Kidney epithelial cell (primary cell): ENCODE measurements at regions not wholly inside any gene's neighbourhood (a gene's known extent, or its start where the extent isn't known, plus 50 kb on each side); places are given as distances from the start of the nearest gene placed in this dataset.

Experiments
- DNase-seq: peaks from one replicate; pipeline ENCODE4 v3.0.0-alpha.2; 2010; ENCODE audit warnings: low read depth
- H3K27me3 ChIP-seq: 2 replicates; pipeline ENCODE4 v1.6.0; 2011; ENCODE audit warnings: low read length; ENCODE audit not compliant: control insufficient read depth, insufficient read depth
- H3K36me3 ChIP-seq: 2 replicates; pipeline ENCODE4 v1.5.1; 2011; ENCODE audit warnings: low read length; ENCODE audit not compliant: control insufficient read depth, insufficient read depth
- H3K4me3 ChIP-seq: 2 replicates; pipeline ENCODE4 v1.5.1; 2011; ENCODE audit warnings: low read depth, mild to moderate bottlenecking, control low read depth, low read length
- CTCF ChIP-seq: IDR thresholded peaks from 2 replicates; pipeline ENCODE4 v1.5.1; 2011; ENCODE audit warnings: mild to moderate bottlenecking, moderate library complexity, low read length, control low read depth, inconsistent platforms; ENCODE audit not compliant: insufficient read depth, poor library complexity, severe bottlenecking

- H3K27me3 ChIP-seq: no peaks in the 10 kb centered on the region
- DNase-seq: no peak
- H3K36me3 ChIP-seq: no peaks in the 10 kb centered on the region
- TF ChIP-seq CTCF: no peak
- H3K4me3 ChIP-seq: no peak overlapping the region
Measured at GRCh38 chr7:118033273-118033672, 150.7 kb upstream of the LSM8 start.

- H3K36me3 ChIP-seq: no peaks in the 10 kb centered on the region
- no peak overlapping the region for H3K4me3 ChIP-seq
- TF ChIP-seq CTCF: no peak
- no peaks in the 10 kb centered on the region for H3K27me3 ChIP-seq
- no peak for DNase-seq
Measured at GRCh38 chr7:118039963-118040489, 143.9 kb upstream of the LSM8 start.

GRCh38 chr7:118040562-118040961 is 143.4 kb upstream of the LSM8 start:
- DNase-seq: no peak
- H3K27me3 ChIP-seq: no peaks in the 10 kb centered on the region
- no peaks in the 10 kb centered on the region for H3K36me3 ChIP-seq
- TF ChIP-seq CTCF: no peak
- no peak overlapping the region for H3K4me3 ChIP-seq

GRCh38 chr7:118041251-118041878 is 142.6 kb upstream of the LSM8 start:
- H3K36me3 ChIP-seq: no peaks in the 10 kb centered on the region
- TF ChIP-seq CTCF: no peak
- DNase-seq: no peak
- H3K27me3 ChIP-seq: no peaks in the 10 kb centered on the region
- H3K4me3 ChIP-seq: no peak overlapping the region

GRCh38 chr7:118045629-118046028 is 138.3 kb upstream of the LSM8 start:
- no peaks in the 10 kb centered on the region for H3K36me3 ChIP-seq
- no peak for DNase-seq
- no peaks in the 10 kb centered on the region for H3K27me3 ChIP-seq
- no peak overlapping the region for H3K4me3 ChIP-seq
- TF ChIP-seq CTCF: no peak

- no peak for DNase-seq
- no peaks in the 10 kb centered on the region for H3K36me3 ChIP-seq
- no peaks in the 10 kb centered on the region for H3K27me3 ChIP-seq
- H3K4me3 ChIP-seq: no peak overlapping the region
- TF ChIP-seq CTCF: no peak
Measured at GRCh38 chr7:118046086-118046485, 137.9 kb upstream of the LSM8 start.
